ENCODE measurements at regions not wholly inside any gene's neighbourhood (a gene's known extent, or its start where the extent isn't known, plus 50 kb on each side); places are given as distances from the start of the nearest gene placed in this dataset.

DNA sequence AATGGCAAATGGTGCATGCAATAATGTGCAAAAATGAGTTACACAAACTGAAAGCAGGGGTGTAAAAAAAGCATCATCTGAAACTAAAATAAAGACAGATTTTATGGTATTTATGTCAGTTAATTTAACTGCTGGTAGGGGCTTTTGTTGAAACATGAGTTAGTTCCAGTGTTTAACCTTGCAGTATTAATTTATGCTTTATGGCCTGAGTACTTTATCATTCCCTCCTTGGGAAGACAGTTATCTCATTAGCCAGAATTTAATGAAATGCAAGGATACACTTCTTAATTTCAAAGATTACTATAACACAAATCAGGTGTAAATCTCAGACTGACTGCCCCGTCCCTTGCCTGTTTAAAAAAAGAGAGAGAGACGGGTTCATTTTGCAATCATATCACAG is 240.1 kb upstream of the MEIS2 start:
- TF ChIP-seq, protein P1, sequence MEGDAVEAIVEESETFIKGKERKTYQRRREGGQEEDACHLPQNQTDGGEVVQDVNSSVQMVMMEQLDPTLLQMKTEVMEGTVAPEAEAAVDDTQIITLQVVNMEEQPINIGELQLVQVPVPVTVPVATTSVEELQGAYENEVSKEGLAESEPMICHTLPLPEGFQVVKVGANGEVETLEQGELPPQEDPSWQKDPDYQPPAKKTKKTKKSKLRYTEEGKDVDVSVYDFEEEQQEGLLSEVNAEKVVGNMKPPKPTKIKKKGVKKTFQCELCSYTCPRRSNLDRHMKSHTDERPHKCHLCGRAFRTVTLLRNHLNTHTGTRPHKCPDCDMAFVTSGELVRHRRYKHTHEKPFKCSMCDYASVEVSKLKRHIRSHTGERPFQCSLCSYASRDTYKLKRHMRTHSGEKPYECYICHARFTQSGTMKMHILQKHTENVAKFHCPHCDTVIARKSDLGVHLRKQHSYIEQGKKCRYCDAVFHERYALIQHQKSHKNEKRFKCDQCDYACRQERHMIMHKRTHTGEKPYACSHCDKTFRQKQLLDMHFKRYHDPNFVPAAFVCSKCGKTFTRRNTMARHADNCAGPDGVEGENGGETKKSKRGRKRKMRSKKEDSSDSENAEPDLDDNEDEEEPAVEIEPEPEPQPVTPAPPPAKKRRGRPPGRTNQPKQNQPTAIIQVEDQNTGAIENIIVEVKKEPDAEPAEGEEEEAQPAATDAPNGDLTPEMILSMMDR (IDR thresholded peaks at IDR 0.05; ENCODE audit: borderline replicate concordance, extremely low read depth, low read length, poor library complexity, severe bottlenecking): no peak
- TF ChIP-seq EZH2 (IDR thresholded peaks at IDR 0.05; ENCODE audit: borderline replicate concordance, low read depth, low read length, severe bottlenecking): no peak
